SW 1271 (cell line): ENCODE measurements at regions not wholly inside any gene's neighbourhood (a gene's known extent, or its start where the extent isn't known, plus 50 kb on each side); places are given as distances from the start of the nearest gene placed in this dataset.

Source experiments
- DNase-seq, 2 experiments: peaks; one replicate each; lab custom pipeline; 2025; lab: John Stamatoyannopoulos, UW

DNA sequence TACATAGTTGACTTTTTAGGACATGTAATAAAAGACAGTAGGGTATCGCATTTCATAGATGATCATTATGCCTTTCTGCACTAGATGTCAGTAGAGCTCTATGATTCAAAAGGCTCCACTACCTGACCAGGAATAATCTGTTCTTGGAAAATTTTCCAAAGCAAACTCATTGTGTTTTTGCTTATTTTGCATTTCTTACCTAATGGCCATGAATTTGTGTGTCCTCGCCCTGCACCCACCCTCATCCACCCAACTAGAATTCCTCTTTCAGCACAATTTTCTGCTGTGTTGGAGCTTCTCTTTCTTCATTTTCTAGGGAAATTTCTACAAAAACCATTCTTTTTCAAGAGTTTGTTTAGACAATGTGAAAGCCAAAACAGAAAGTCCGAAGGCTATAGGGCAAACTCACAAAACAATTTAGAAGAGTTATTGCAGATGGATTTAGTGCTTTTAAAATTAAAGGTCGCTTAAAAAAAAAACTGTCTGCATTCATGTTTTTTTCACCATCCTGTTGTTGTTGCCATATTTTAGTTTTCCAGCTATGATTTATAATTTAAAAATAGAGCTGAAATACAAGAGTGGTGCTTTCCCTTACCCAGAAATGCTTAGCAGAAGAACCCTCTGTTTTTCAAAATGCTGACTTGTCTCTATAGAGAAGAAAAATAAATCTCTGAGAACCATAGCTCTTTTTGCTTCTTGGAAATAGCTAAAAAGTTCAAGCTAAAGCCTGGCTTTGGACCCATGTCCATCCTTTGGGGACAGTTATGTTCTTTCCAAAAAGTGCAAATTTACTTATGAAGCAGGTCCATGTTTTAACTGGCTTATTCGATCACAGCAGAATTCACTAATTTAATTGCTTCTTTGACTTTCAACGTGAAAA lies 183.7 kb downstream of the SPATA18 start:
- peak in 1 of 2 experiments; percentile 23 for DNase-seq

DNA sequence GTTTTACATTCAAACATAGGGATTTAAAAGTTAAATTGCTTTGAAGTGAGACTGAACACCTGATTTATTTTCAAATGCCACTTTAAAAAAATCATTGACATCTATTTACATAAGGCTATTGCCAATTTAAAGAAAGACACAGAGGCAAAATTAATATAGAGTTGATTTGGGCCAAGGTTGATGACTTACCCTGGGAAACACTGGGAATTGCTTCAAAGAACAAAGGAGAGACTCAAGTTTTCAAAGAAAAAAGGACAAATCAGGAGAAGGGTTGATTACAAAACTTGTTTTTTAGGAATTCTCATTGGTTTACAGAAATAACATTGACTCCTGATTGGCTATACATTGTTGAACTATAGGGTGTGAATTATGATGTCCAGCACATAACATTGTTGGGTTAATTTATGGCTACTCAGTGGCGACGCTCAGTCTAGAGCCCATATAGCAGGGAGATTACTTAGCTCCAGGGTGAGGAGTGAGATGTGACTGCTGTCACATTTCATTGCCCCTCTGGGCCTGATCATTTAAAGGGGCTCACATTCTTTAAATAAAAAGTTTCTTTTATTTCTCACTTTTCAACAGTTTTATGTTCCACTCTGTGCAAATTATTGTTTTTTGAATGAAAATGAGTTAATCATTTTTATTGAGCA lies 184.6 kb downstream of the SPATA18 start:
- DNase-seq: no peak

DNA sequence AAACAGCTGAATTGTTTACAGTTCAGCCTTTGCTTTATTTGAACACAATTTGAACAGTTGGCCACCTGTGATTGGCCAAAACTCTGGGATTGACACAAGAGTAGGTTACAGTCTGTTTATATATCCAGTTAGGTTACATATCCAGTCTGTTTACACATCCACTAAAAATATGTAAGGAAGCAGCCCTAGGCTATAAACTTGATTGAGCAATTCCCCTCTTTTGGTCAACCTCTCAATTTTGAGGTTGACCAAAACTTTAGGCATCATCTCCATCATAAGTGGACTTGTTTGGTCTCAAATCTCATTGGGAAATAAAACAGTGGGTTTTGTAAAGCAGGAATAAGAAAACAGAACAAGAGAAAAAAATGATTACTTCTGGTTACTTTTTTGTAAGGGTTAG lies 190.8 kb downstream of the SPATA18 start:
- DNase-seq: no peak

DNA sequence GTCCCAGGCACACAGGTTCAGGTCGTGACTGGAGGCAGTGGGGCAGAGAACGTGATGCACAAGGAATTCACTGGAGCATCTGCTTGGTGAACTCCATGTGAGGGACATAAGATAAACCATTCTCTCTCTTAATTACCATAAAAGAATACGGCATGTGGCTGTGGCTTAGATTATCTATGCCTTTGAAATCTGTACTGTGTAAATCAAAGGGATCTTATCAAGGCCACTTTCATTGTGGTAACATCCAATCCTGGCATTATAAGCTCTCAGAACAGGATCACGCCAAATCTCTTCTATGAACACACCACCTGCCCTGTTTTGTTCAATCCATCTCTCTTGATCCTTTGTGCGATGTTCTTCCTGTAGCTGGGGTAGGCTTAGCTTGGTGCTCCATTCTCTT lies 192.3 kb downstream of the SPATA18 start:
- no peak for DNase-seq

DNA sequence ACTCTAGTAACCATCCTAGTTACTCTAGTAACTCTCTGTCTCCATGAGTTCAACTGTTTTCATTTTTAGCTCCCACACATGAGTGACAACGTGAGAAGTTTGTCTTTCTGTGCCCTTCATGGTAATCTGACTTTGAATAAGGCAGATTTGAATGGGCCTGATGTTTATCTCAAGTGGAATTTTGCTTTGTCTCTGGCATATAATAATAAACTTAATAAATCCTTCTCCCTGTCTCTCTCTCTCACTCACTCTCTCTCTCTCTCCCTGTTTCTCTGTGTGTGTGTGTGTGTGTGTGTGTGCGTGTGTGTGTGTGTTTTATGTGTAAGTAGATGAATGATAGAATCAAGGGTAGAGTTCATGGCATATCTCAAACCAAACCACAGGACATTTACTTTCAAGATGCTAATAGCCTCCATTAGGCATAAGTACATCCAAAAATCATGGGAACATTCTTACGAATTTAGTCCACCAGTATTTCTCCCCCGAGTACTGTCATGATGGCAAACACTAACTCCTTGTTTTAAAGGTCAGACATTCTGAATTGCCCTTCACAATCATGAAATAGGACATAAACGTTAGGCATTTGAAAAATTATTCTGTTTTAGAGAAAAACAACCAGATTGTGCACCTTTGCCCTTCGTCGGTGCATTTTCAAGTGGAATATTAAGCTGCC lies 193.1 kb downstream of the SPATA18 start:
- DNase-seq: no peak

DNA sequence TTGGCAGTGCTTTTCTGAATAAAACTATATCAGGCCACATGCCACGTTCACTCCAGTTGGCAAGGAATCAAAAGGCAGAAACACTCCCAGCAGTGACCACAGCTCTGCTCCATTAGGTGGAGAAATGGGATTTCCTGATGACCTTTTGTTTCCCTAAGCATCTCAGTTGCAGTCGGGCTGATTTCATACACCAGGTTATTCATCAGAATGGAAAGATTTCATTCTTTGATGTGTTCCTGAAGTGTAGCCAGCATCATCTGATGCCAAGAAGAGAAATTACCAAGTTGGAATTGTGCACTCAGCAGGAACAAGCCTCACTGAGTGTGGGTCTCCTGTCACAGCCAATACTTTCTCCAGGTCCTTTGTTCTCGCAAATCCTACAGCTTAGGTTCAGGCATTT lies 193.7 kb downstream of the SPATA18 start:
- no peak for DNase-seq

DNA sequence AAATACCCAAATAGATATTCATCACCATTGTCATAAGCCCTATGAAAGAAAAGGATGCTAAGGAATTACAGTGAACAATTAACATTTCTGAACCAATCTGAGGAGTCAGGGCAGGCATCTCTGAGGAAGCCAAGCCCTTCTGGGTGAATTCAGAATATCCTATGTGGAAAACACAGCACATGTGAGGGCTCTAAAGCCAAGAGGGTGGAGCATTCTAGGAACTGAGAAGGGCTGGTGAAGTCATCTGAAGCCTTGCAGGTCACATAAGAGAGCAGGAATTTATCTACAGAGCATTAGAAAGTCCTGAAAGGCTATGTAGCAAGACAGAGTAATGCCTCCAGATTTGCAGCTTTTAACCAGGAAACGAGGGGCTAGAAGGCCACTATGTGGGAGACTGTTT lies 195.7 kb downstream of the SPATA18 start:
- no peak for DNase-seq

DNA sequence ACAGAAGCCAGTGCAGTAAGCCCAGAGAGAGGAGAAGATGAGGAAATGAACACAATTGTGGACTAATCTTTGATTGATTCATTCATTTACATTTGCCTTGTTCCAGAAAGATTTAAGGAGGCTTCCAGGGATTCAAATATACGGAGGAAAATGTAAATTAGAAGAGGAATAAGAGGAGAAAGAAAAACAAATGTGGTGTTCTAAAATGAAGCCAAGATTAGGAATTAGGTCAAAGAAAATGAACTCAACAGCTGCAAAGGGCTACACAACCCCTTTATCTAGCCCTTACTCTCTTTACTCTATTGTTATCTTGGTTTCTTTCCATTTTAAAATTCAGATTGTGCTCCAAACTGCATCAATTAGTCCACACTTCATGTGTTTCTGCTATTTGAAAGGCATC lies 196.8 kb downstream of the SPATA18 start:
- no peak for DNase-seq

DNA sequence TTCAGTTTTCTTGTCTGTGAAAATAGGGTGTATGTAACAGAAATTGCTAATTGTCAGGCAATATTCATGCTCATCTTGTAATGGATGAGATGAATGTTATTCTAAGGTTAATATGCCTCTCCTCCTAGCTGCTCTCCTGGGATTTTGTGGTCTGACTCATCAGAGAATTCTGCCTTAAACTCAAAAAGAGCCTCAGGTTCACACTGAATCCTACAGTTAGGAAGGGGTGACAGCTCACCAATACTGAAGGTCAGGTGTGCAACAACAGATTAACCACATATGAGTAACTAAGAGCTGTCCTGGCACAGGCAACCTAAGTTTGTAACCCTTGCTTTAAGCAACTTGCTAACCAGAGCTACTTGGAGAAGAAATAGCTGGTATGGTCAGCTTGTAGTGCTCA lies 197.7 kb downstream of the SPATA18 start:
- no peak for DNase-seq

DNA sequence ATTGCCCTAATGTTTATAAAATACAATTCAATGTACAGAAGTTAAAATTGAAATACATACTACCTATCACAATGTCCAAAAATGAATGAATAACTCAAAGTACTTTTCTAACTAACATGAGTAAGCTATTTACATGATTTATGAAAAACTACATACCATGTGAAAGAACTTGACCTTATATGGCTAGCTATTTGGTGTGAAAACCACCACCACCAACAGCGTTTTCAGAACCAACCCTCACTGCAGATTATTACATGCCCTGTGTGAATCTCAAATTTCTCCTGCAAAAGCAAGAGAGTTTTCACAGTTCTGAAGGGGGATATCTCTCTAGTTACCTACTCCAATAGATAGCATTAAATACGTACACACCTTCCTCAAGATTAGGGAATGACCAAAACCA lies 198.5 kb downstream of the SPATA18 start:
- no peak for DNase-seq

DNA sequence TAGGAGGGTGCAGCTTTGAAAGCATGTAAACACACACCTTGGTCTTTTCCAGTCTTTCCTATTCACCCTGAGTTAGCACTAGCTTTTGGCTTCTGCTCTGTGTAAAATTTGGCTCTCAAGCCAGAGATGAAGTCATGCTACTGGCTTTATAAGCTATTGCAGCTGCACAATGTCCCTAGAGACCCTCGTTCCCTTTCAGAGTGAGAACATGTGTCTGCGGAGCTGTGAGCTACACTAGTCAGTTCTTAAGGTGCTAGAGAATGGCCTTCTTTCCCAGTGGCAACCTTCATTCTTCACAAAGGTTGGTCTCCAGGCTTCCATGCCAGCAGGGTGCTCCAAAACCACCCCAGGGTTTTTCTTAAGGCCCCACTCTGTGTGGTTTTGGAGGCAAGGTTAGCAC lies 199.1 kb downstream of the SPATA18 start:
- DNase-seq: no peak

DNA sequence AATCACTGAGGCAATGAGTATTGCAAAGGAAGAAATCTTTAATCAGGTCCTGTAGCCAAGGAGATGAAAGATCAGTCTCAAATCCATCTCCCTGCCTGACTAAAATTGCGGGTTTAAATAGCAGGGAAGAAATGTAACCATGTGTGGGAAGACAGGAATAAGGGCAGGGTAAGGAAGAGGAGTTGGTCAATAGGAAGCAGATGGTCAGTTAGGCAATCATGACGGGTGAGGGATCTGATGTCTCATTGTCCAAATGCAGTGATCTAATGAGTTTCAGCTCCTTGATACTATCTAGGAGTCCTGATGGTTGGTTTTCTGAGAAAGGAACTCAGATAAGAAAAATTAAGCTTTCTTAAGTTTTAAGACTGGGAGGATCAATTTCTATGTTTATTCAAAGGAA lies 200.8 kb downstream of the SPATA18 start:
- no peak for DNase-seq

DNA sequence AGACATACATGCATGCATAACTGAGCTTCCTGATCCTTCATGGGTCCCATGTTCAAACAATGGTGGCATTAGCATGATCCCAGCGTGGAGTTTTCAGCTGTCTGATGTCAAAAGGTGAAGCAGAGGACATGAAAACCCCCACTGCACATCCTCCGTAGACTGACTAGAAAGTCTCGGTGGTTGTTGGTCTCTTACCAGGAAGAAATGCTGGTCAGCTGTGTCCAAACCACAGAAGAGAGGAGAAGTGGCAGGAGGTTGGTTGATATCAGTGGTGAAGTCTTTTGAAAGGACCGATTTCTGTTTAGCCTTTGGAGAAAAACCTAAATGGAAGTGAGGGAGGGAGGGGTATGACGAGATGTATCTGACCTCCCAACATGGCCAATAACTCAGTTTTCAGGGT lies 201.9 kb downstream of the SPATA18 start:
- DNase-seq: no peak

DNA sequence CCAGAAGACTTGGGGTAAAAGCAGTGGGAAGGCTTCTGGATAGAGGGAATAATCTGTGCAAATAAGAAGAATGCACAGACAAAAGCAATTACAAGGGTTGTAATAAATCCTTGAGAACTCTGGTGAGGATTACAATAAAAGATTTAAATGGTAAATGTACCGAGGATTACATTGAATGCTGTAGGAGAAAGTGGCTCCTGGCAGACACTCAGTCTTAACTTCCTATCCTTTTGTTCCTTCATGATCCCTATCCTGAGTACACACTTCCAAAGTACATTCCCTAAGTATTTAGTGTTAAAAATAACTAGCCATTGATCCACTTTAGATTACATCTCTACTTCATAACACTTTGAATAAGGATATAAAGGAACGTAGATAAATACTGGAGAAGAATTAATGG lies 205.4 kb downstream of the SPATA18 start:
- no peak for DNase-seq

DNA sequence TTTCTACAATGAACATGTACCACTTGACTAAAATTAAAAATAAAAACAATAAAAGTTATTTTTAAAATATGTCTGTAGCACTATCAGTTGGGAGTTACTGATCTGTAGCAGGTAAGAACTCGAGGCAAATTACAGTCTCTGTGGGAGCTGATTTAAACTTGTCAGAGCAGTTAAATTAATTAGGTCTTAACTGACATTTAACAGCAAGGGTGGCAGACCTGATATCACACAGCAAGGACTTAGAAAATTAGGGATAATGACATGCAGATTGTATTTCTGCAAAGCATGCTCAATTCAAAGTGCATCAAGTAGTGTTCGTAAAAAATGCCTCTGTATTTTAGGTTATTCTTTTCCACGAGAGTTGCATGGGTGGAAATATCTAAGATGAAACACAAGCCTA lies 208.9 kb downstream of the SPATA18 start:
- no peak for DNase-seq

DNA sequence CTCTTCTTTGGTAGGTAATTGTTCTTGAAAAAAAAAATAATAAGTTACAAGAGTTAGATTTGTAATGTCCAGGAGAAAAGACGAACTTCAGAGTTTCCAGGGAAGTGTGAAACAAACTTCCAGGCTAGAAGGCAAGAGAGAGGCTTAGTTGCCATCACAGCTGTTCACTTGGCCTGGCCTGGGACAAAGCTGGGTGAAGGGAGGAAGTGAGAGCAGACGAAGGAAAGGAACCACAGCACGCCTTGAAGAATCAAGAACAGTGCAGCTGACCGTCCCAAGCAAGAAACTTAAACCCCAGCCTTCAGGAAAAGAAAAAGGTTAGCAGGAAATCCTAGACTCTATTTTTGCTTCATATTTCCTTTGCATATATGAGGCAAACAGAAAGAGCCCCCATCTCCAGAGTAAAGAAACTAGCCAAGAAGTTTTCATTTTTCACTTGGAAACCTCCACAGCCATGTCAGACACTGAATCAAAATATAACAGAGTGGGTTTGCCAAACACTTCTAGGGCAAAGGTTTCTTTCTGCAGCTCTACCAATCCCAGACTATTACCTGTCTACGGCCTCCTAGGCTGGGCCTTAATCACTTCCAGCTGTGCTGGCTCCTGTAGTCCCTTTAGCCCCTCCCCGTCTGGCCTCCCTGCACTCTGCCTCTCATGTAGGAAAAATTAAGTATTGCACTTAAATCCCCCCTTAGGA lies 209.6 kb downstream of the SPATA18 start:
- no peak for DNase-seq

DNA sequence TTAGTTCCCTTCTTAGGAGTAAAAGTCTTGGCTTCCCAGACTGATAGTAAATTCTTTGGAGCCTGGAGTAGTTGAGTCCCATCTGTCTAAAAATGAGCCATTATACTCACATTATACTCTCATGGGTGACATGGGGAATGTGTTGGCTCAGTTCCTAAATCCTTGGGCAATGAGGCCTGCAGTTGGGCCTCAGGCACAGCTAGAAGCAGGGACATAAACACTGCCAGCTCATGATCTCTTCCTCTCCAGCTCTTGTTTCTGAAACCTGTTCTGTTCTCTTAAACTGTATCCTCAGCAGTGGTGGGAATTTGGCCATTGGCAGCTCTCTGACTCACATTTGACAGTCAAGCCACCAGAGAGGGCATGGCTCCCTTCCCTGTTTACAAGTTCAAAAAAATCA lies 212.5 kb downstream of the SPATA18 start:
- no peak for DNase-seq

DNA sequence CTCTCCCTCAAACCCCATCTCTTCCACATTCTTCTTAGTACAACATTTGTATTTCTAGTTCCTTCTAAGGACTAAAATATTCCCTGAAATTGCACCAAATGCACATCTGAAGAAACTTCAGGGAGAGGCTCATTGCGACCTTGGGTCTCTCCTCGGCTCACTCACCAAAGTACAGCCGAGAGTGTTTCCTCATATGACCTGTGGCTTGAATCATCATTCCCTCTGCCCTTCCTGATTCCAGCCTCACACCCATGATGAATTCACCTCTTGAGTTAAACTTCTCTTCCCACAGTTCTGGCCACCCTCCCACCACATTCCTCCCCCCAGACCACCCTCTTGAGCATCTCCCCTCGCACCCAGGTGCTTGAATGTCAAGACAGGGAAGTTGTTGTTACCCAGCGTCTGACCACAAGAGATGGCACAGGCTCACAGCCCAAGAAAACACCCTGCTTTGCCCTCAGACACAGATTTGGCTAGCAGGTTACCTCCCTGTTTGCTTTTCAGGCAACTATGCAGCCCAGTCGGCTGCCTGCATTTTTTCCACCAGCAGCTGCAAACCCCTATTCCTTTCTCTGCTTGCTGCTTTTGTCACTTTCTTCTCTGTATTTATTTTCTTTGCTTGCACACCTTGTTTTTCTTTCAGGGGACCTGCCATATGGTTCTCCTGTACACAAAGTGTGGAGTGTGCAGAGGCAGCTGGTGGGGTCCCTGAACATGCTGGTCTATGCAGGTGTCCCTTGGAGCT lies 214.8 kb downstream of the SPATA18 start:
- DNase-seq: no peak

DNA sequence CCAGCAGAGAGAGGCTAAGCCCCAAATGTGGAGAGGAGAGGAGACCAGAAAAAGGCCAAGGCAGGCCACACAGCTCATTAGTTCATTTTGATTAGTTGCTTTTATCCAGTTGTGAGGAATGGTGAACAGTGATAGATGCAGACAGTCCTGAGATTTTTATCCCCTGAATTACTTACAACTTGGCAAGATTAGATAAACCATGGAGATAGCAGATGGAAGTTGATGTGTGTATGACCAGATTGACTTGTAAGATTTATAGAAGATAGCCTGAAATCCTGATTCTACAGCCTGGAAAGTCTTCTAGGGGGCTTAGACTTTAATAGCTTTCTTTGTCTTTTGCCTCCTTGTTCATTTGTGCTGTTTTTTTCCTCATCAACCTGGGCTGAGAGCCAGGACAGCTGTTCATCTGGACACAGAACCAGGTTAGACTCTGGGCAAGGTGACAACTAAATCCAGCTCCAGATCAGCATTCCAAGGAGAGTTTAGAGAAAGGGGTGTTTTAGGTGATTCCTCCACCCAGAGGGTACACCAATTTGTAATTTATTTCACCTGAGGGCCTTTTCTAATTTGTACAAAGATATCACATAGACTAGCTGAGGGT lies 215.5 kb downstream of the SPATA18 start:
- no peak for DNase-seq

DNA sequence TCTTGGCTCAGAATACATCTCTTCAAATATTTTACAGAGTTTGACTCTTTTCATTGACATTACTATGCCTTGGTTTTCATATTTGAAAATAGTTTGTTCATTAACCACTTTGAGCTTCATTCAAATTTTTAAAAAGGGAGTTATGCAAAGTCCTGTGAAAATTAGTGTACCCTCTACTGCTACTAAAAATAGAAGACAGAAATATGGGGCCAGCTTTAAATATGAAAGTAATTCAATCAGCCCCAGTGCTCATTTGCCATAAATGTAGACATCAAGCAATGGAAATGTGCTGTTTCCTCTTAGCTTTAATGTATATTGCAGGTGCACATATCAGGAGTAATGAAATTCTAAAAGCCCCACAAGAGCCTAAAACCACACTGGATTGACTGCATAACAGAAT lies 218.7 kb downstream of the SPATA18 start:
- DNase-seq: no peak

DNA sequence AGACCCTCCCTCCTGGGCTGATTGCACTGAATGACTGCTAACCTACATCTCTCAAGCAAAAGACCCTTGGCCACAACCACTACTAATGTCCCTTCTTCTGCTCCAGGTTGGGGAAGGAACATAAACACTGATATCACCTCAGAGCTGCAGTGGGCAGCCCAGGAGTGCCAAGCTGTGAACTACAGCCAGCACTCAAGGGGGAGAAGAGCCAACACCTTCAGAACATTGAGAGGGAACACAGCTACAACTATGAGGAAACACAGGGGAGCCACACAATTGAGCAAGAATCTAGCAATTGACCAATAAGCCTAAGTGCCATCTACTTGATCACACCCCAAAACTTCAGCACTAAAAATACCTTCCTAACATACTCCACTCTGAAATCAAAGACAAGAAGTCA lies 222.8 kb downstream of the SPATA18 start:
- no peak for DNase-seq
